ENCODE measurements at regions not wholly inside any gene's neighbourhood (a gene's known extent, or its start where the extent isn't known, plus 50 kb on each side); places are given as distances from the start of the nearest gene placed in this dataset.

DNA sequence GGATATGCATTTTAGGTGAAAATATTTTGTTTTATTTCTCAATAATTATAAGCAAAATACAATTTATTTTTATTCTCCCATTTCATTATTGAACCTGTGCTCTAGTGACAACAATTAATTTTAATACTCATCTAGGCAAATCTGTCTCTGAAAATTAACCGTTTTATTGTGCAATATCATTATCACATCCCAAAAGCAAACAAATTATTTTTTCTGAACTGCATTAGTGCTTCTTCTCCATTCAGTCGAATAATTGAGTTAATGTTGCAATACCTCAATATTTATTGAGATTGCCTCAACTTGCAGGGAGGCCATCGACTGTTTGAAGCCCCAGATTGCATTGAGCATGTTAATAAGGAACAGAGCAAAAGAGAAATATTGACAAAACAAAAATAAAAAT, 303.2 kb upstream of the LRFN5 start:
- CTCF ChIA-PET = no interaction called here
- POLR2A ChIA-PET = no interaction called here
- TF ChIP-seq, protein P1, sequence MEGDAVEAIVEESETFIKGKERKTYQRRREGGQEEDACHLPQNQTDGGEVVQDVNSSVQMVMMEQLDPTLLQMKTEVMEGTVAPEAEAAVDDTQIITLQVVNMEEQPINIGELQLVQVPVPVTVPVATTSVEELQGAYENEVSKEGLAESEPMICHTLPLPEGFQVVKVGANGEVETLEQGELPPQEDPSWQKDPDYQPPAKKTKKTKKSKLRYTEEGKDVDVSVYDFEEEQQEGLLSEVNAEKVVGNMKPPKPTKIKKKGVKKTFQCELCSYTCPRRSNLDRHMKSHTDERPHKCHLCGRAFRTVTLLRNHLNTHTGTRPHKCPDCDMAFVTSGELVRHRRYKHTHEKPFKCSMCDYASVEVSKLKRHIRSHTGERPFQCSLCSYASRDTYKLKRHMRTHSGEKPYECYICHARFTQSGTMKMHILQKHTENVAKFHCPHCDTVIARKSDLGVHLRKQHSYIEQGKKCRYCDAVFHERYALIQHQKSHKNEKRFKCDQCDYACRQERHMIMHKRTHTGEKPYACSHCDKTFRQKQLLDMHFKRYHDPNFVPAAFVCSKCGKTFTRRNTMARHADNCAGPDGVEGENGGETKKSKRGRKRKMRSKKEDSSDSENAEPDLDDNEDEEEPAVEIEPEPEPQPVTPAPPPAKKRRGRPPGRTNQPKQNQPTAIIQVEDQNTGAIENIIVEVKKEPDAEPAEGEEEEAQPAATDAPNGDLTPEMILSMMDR (IDR thresholded peaks at IDR 0.05; ENCODE audit: control extremely low read depth, extremely low read depth, low read depth, missing control alignments) = no peak
- no peak for DNase-seq (ENCODE audit: extremely low spot score)

DNA sequence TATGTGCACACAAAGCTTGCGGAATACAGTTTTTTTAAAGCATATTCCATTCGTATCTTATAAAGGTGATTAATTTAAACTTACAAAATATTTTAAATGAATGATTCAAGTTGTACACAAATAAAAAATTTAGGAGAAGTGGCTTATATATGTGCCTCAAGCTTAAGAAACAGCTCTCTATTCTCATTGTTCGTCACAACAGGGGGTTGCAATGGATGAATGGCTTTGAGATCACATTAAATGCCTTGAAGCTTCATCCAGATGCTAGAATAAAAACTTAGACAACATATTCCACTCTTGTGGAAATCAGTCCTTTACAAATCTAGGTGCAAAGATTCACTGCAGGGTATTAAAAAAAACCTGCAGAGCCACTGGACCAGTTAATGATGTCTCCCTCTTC, 303.9 kb upstream of the LRFN5 start:
- ChIA-PET POLR2A (no interaction called here), CTCF (no interaction called here)
- DNase-seq (ENCODE audit: extremely low spot score) = no peak
- TF ChIP-seq, protein P1 (IDR thresholded peaks at IDR 0.05; ENCODE audit: control extremely low read depth, extremely low read depth, low read depth, missing control alignments) = no peak

DNA sequence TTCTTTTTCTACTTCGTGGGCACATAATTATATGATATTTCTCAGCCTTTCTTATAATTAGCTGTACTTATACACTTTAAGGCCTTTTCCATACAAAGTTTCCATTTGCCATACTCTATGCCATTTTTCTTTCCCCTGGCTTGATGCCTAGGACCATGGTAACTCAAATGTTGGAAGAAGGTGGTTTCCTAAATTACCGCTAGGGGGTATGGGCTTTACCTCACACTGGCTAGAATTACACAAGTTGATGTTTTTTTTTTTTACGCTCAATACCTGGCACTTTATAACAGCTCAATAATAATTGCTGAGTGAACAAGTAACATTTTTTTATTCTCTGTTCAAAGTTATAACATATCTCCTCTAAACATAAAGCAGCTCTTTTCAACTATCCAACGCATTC, 306.8 kb upstream of the LRFN5 start:
- DNase-seq (ENCODE audit: extremely low spot score) = no peak
- CTCF ChIA-PET = no interaction called here
- TF ChIP-seq, protein P1 (IDR thresholded peaks at IDR 0.05; ENCODE audit: control extremely low read depth, extremely low read depth, low read depth, missing control alignments) = no peak
- POLR2A ChIA-PET = no interaction called here

DNA sequence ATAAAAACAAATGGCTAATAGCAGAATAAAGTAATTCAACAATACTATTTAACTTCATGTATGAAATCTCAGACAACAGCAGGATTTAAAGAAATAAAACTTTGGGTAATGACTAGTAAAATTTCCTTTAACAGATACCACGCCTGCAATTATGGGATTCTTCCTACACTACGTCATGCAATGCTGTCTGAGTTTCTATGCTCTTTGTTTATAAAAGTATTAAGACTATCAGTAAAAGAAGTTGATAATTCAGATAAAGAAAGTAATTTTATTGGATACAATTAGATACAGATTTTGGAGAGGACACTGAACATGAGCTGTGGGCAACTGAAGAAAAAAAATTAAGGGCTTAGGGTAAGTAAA, 308.4 kb upstream of the LRFN5 start:
- CTCF ChIA-PET = no interaction called here
- DNase-seq (ENCODE audit: extremely low spot score) = no peak
- TF ChIP-seq, protein P1 (IDR thresholded peaks at IDR 0.05; ENCODE audit: control extremely low read depth, extremely low read depth, low read depth, missing control alignments) = no peak
- POLR2A ChIA-PET = no interaction called here

DNA sequence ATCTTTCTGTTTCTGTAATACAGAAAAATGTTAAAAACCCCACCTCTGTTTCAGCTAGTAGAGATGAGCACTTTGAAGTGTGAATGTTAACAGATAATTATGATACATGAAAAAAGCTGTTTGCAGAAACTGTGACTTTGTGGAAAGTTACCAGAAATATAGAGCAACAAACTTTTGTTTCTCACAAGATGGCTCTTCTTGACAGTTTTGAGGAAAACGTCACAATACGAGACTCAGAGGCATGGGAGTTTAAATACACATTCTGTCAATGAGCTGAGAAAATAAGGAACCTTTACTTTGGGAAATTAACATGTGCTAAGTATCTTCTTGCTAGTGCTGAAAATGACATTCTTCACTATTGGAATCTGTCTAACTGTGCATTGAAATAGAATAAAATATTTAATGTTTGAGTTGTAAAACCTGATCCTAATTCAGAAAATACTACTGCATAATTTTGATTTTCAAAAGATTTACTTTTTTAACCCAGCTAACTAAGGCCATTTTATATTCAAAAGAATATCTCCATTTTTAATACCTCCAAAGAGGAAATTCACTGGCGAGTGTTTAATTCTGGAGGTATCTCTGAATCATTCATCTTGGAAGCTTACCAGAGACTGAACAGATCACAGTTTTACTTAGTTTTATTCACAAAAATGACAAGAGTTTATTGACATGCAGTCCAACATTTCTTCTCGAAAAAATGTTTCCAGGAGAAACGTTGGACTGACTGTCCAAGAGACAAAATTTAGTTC, 308.9 kb upstream of the LRFN5 start:
- no peak for DNase-seq (ENCODE audit: extremely low spot score)
- CTCF ChIA-PET = no interaction called here
- POLR2A ChIA-PET = no interaction called here
- TF ChIP-seq, protein P1 (IDR thresholded peaks at IDR 0.05; ENCODE audit: control extremely low read depth, extremely low read depth, low read depth, missing control alignments) = no peak

DNA sequence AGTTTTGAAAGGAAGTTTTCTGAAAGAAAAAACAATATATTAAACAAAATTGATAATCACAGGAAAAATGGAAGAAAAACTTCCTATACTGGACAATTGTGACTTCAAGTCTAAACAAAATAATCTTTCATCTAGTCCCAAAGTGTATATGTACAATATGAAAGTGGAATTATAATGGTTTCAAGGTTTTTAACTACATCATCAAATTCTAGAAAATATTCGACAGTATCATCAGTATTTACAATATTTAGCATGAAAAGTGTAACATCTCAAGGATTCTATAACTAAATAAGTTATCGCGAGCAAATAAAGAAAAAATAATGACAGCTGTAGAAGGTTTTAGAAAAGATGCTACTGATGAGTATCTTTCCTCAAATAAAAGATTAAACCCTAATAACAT, 310.9 kb upstream of the LRFN5 start:
- no peak for DNase-seq (ENCODE audit: extremely low spot score)
- ChIA-PET POLR2A (no interaction called here), CTCF (no interaction called here)
- TF ChIP-seq, protein P1 (IDR thresholded peaks at IDR 0.05; ENCODE audit: control extremely low read depth, extremely low read depth, low read depth, missing control alignments) = no peak

DNA sequence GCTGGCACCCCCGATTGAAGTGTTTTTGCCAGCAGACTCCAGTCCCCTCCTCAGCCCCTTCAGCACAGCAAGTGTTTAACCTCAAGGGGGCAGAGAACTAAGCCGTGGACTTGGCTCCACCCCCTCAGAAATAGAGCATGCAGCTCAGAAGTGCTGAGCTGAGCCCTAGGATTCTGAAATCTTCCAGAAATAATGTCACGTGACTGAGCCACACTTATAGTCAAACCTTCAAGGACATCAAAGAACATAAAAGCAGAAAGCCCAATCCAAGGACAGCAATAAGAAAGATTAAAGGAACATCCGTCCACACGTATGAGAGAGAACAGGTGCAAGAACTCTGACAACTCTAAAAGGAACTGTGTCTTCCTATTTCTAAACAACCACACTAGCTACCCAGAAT, 317.7 kb upstream of the LRFN5 start:
- ChIA-PET POLR2A (no interaction called here), CTCF (no interaction called here)
- no peak for DNase-seq (ENCODE audit: extremely low spot score)
- TF ChIP-seq, protein P1 (IDR thresholded peaks at IDR 0.05; ENCODE audit: control extremely low read depth, extremely low read depth, low read depth, missing control alignments) = no peak
